WTC11 (cell line): ENCODE measurements at regions not wholly inside any gene's neighbourhood (a gene's known extent, or its start where the extent isn't known, plus 50 kb on each side); places are given as distances from the start of the nearest gene placed in this dataset.

Source experiments
- ATAC-seq: fragments of 200-7000 bp; cut with Tn5 transposase; 2 replicates; pipeline ENCODE4 v1.10.0; 2021; ENCODE audit warnings: mild to moderate bottlenecking, moderate library complexity
- CTCF ChIA-PET: fragments of 300-600 bp; sonication (Branson Sonifier 250); formaldehyde crosslinking; loops from one replicate; lab custom pipeline; 2021; ENCODE audit warnings: antibody characterized with exemption; lab: Charles Lee
- POLR2A ChIA-PET: fragments of 350-600 bp; sonication (Branson Sonifier 250); formaldehyde crosslinking; loops from one replicate; lab custom pipeline; 2021; ENCODE audit warnings: antibody characterized with exemption; lab: Charles Lee
- DNase-seq: peaks from one replicate; pipeline ENCODE4 v3.0.0; 2021; ENCODE audit warnings: low spot score
- H3K27ac Mint-ChIP-seq: 2 replicates; pipeline ENCODE4 v1.8.0; 2021; ENCODE audit warnings: mixed read lengths
- H3K27me3 Mint-ChIP-seq: 2 replicates; pipeline ENCODE4 v1.8.0; 2021; ENCODE audit warnings: low read depth, mild to moderate bottlenecking, moderate library complexity, mixed read lengths
- H3K36me3 Mint-ChIP-seq: 2 replicates; pipeline ENCODE4 v1.8.0; 2021; ENCODE audit warnings: mixed read lengths
- H3K4me1 Mint-ChIP-seq: 2 replicates; pipeline ENCODE4 v1.8.0; 2022; ENCODE audit warnings: mixed read lengths
- H3K4me3 Mint-ChIP-seq: 2 replicates; pipeline ENCODE4 v1.8.0; 2021; ENCODE audit warnings: mild to moderate bottlenecking, moderate library complexity, mixed read lengths
- H3K9me3 Mint-ChIP-seq: 2 replicates; pipeline ENCODE4 v1.8.0; 2021; ENCODE audit warnings: mixed read lengths
- ARID4B ChIP-seq: sonication (generic); formaldehyde crosslinking; IDR thresholded peaks from 2 replicates; pipeline ENCODE4 v1.8.0; 2023; ENCODE audit warnings: missing genetic modification reagents, mild to moderate bottlenecking, borderline replicate concordance
- ATF6 ChIP-seq: sonication (generic); formaldehyde crosslinking; IDR thresholded peaks from 2 replicates; pipeline ENCODE4 v1.8.1; 2023; ENCODE audit warnings: mild to moderate bottlenecking, missing genetic modification reagents
- CBFB ChIP-seq: sonication (generic); formaldehyde crosslinking; IDR thresholded peaks from 2 replicates; pipeline ENCODE4 v1.8.1; 2022; ENCODE audit warnings: mild to moderate bottlenecking, low read depth, missing genetic modification reagents
- CREB1 ChIP-seq: sonication (generic); formaldehyde crosslinking; IDR thresholded peaks from 2 replicates; pipeline ENCODE4 v1.8.0; 2023; ENCODE audit warnings: mild to moderate bottlenecking, missing genetic modification reagents
- ELF4 ChIP-seq: sonication (generic); formaldehyde crosslinking; IDR thresholded peaks from 2 replicates; pipeline ENCODE4 v1.8.1; 2022; ENCODE audit warnings: low read depth, mild to moderate bottlenecking, moderate library complexity, missing genetic modification reagents
- FOXP1 ChIP-seq: sonication (generic); formaldehyde crosslinking; IDR thresholded peaks from 2 replicates; pipeline ENCODE4 v1.8.0; 2022; ENCODE audit warnings: missing genetic modification reagents, mild to moderate bottlenecking, moderate library complexity, borderline replicate concordance
- GABPB1 ChIP-seq: sonication (generic); formaldehyde crosslinking; IDR thresholded peaks from 2 replicates; pipeline ENCODE4 v1.8.1; 2023; ENCODE audit warnings: mild to moderate bottlenecking, missing genetic modification reagents
- HMGA2 ChIP-seq: fragments of 250-450 bp; sonication (Bioruptor Pico); IDR thresholded peaks from 2 replicates; pipeline ENCODE4 v1.4.0; 2021; ENCODE audit warnings: mild to moderate bottlenecking, moderate library complexity
- KAT7 ChIP-seq: sonication (generic); formaldehyde crosslinking; IDR thresholded peaks from 2 replicates; pipeline ENCODE4 v1.8.1; 2023; ENCODE audit warnings: missing genetic modification reagents, mild to moderate bottlenecking, borderline replicate concordance
- MYBL2 ChIP-seq: sonication (generic); formaldehyde crosslinking; IDR thresholded peaks from 2 replicates; pipeline ENCODE4 v1.8.1; 2023; ENCODE audit warnings: mild to moderate bottlenecking, moderate library complexity, missing genetic modification reagents
- NFE2L1 ChIP-seq: sonication (generic); formaldehyde crosslinking; IDR thresholded peaks from 2 replicates; pipeline ENCODE4 v1.8.1; 2023; ENCODE audit warnings: missing genetic modification reagents
- OVOL2 ChIP-seq: fragments of 250-450 bp; sonication (Bioruptor Pico); IDR thresholded peaks from 2 replicates; pipeline ENCODE4 v1.9.0; 2021; ENCODE audit warnings: mild to moderate bottlenecking, borderline replicate concordance
- PRRX2 ChIP-seq: fragments of 250-450 bp; sonication (Bioruptor Pico); IDR thresholded peaks from 2 replicates; pipeline ENCODE4 v1.8.0; 2021; ENCODE audit warnings: mild to moderate bottlenecking
- SOX15 ChIP-seq: fragments of 250-450 bp; sonication (Bioruptor Pico); IDR thresholded peaks from 2 replicates; pipeline ENCODE4 v1.9.0; 2021; ENCODE audit warnings: mild to moderate bottlenecking
- TCF7 ChIP-seq: sonication (generic); formaldehyde crosslinking; IDR thresholded peaks from 2 replicates; pipeline ENCODE4 v1.8.0; 2022; ENCODE audit warnings: mild to moderate bottlenecking, low read depth, missing genetic modification reagents, moderate library complexity
- TEAD1 ChIP-seq: sonication (generic); formaldehyde crosslinking; IDR thresholded peaks from 2 replicates; pipeline ENCODE4 v1.8.0; 2022; ENCODE audit warnings: mild to moderate bottlenecking, missing genetic modification reagents
- ZNF317 ChIP-seq: sonication (generic); formaldehyde crosslinking; IDR thresholded peaks from 2 replicates; pipeline ENCODE4 v1.8.1; 2023; ENCODE audit warnings: low read depth, mild to moderate bottlenecking, moderate library complexity, missing genetic modification reagents, borderline replicate concordance
- ZNF416 ChIP-seq: fragments of 250-450 bp; sonication (Bioruptor Pico); IDR thresholded peaks from 2 replicates; pipeline ENCODE4 v1.9.0; 2021; ENCODE audit warnings: mild to moderate bottlenecking, inconsistent platforms
- TF ChIP-seq, protein P1 (sequence below): sonication (generic); formaldehyde crosslinking; IDR thresholded peaks from 2 replicates; pipeline ENCODE4 v1.8.0; 2022; ENCODE audit warnings: mild to moderate bottlenecking, missing genetic modification reagents
- TF ChIP-seq, protein P2 (sequence below): fragments of 250-450 bp; sonication (Bioruptor Pico); conservative IDR thresholded peaks from 2 replicates; pipeline ENCODE4 v1.9.0; 2021; ENCODE audit warnings: mild to moderate bottlenecking
- TF ChIP-seq, protein P3 (sequence below): sonication (generic); formaldehyde crosslinking; IDR thresholded peaks from 2 replicates; pipeline ENCODE4 v1.8.1; 2022; ENCODE audit warnings: mild to moderate bottlenecking, moderate library complexity, missing genetic modification reagents
- TF ChIP-seq, protein P4 (sequence below): sonication (generic); formaldehyde crosslinking; IDR thresholded peaks from 2 replicates; pipeline ENCODE4 v1.8.0; 2023; ENCODE audit warnings: missing genetic modification reagents
- TF ChIP-seq, protein P5 (sequence below): sonication (generic); formaldehyde crosslinking; IDR thresholded peaks from 2 replicates; pipeline ENCODE4 v1.8.0; 2023; ENCODE audit warnings: mild to moderate bottlenecking, missing genetic modification reagents

DNA sequence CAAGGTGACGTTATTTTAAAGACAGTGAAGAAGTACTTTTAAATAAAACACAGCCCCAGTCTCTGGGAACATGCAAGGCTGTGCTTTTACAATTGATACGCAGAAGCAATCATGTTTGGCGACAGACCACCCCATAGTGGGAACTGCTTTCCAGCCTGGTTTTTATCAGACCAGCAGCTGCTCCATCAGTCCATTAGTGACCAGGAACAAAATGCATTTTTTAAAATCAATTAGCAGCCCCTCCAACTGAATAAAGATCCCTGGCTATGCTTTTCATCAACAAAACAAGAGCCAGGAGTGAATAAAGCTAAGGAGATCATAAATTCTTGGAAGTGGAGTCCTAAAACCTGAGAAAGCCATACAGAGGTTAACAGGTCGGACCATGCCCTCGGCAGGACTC lies 153.0 kb upstream of the TENM3 start (continued):
- TF ChIP-seq ZNF416 = no peak
- no peak for TF ChIP-seq CREB1
- TF ChIP-seq, protein P1, sequence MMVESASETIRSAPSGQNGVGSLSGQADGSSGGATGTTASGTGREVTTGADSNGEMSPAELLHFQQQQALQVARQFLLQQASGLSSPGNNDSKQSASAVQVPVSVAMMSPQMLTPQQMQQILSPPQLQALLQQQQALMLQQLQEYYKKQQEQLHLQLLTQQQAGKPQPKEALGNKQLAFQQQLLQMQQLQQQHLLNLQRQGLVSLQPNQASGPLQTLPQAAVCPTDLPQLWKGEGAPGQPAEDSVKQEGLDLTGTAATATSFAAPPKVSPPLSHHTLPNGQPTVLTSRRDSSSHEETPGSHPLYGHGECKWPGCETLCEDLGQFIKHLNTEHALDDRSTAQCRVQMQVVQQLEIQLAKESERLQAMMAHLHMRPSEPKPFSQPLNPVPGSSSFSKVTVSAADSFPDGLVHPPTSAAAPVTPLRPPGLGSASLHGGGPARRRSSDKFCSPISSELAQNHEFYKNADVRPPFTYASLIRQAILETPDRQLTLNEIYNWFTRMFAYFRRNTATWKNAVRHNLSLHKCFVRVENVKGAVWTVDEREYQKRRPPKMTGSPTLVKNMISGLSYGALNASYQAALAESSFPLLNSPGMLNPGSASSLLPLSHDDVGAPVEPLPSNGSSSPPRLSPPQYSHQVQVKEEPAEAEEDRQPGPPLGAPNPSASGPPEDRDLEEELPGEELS (CRISPR knock-in tag) = no peak
- no peak for TF ChIP-seq SOX15 (CRISPR knock-in tag)
- TF ChIP-seq KAT7 (CRISPR knock-in tag) = no peak
- TF ChIP-seq, protein P2, sequence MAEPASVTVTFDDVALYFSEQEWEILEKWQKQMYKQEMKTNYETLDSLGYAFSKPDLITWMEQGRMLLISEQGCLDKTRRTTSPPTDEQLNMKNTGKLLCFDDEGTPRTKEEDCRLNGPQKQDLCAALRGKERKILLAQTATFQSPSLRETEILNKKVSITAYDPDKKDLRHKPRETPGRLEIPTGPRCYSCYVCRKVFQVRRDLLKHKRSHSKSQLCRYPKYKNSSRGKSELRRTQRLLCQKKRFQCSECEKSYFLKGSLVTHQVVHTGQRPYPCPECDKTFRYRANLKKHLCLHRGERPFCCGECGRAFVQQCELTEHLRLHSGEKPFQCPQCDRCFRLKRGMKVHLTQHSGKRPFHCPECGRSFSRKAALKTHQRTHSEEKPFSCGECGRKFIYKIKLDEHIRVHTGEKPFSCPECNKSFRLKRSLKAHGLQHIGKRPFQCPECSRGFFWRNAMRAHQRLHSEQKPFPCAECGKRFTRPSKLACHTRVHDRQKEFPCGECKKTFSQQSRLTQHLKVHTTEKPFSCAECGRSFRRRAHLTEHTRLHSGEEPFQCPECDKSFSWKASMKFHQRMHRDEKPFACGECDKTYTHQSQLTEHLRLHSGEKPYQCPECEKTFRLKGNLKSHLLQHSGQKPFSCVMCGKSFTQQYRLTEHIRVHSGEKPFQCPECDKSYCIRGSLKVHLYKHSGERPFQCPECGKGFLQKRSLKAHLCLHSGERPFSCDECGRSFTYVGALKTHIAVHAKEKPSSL (CRISPR knock-in tag) = no peak

- Mint-ChIP-seq H3K36me3 (no peaks in the 10 kb centered on the region), H3K4me1 (peaks cover 38% of the 10 kb centered on the region), H3K9me3 (peaks cover 5% of the 10 kb centered on the region), H3K27ac (no peak overlapping the region; the same call in 1 of the 2 replicates), H3K4me3 (no peak overlapping the region), H3K27me3 (no peaks in the 10 kb centered on the region)
- ATAC-seq (peak; percentile 52; the same call in 1 of the 2 replicates), DNase-seq (no peak)
- ChIA-PET POLR2A (no interaction called here), CTCF (interaction anchor here (0.9 kb wide), 1 partner anchor 152 kb away, joined by 3 read pairs; no protein-coding TSS in a partner anchor)
- no peak for TF ChIP-seq NFE2L1
- TF ChIP-seq ARID4B (CRISPR knock-in tag) = no peak
- TF ChIP-seq, protein P3, sequence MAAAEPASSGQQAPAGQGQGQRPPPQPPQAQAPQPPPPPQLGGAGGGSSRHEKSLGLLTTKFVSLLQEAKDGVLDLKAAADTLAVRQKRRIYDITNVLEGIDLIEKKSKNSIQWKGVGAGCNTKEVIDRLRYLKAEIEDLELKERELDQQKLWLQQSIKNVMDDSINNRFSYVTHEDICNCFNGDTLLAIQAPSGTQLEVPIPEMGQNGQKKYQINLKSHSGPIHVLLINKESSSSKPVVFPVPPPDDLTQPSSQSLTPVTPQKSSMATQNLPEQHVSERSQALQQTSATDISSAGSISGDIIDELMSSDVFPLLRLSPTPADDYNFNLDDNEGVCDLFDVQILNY (CRISPR knock-in tag) = no peak
- no peak for TF ChIP-seq ATF6 (CRISPR knock-in tag)
- TF ChIP-seq, protein P4, sequence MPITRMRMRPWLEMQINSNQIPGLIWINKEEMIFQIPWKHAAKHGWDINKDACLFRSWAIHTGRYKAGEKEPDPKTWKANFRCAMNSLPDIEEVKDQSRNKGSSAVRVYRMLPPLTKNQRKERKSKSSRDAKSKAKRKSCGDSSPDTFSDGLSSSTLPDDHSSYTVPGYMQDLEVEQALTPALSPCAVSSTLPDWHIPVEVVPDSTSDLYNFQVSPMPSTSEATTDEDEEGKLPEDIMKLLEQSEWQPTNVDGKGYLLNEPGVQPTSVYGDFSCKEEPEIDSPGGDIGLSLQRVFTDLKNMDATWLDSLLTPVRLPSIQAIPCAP (CRISPR knock-in tag) = no peak
- TF ChIP-seq HMGA2 (CRISPR knock-in tag) = no peak
- TF ChIP-seq ZNF317 (CRISPR knock-in tag) = no peak
- TF ChIP-seq, protein P5, sequence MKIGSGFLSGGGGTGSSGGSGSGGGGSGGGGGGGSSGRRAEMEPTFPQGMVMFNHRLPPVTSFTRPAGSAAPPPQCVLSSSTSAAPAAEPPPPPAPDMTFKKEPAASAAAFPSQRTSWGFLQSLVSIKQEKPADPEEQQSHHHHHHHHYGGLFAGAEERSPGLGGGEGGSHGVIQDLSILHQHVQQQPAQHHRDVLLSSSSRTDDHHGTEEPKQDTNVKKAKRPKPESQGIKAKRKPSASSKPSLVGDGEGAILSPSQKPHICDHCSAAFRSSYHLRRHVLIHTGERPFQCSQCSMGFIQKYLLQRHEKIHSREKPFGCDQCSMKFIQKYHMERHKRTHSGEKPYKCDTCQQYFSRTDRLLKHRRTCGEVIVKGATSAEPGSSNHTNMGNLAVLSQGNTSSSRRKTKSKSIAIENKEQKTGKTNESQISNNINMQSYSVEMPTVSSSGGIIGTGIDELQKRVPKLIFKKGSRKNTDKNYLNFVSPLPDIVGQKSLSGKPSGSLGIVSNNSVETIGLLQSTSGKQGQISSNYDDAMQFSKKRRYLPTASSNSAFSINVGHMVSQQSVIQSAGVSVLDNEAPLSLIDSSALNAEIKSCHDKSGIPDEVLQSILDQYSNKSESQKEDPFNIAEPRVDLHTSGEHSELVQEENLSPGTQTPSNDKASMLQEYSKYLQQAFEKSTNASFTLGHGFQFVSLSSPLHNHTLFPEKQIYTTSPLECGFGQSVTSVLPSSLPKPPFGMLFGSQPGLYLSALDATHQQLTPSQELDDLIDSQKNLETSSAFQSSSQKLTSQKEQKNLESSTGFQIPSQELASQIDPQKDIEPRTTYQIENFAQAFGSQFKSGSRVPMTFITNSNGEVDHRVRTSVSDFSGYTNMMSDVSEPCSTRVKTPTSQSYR = no peak
- no peak for TF ChIP-seq CBFB (CRISPR knock-in tag)
- no peak for TF ChIP-seq FOXP1
- TF ChIP-seq OVOL2 (CRISPR knock-in tag) = no peak
- TF ChIP-seq PRRX2 = no peak
- TF ChIP-seq MYBL2 (CRISPR knock-in tag) = no peak
- no peak for TF ChIP-seq ELF4 (CRISPR knock-in tag)
- TF ChIP-seq GABPB1 (CRISPR knock-in tag) = no peak
- no peak for TF ChIP-seq TCF7
- TF ChIP-seq TEAD1 = no peak
Measured at GRCh38 chr4:182091128-182091527, 152.1 kb upstream of the TENM3 start.
